IMR-90 (cell line): ENCODE measurements at regions not wholly inside any gene's neighbourhood (a gene's known extent, or its start where the extent isn't known, plus 50 kb on each side); places are given as distances from the start of the nearest gene placed in this dataset.

ENCODE experiments used
- ATAC-seq: fragments of 200-7000 bp; cut with Tn5 transposase; 2 replicates; pipeline ENCODE4 v1.9.1; 2020; ENCODE audit warnings: low read depth, mild to moderate bottlenecking, moderate library complexity
- BruUV-seq: library from RNA; stranded (reverse); fragments of 400-500 nt; replicated peaks from 2 replicates; lab custom pipeline; 2021; lab: Mats Ljungman, UMichigan
- CTCF ChIA-PET: fragments of 300-600 bp; formaldehyde crosslinking; extraction: SDS; loops from one replicate; lab custom pipeline; 2021; ENCODE audit warnings: antibody characterized with exemption; lab: Yijun Ruan, JAX
- POLR2A ChIA-PET: fragments of 300-600 bp; sonication (Branson Sonifier 250); formaldehyde crosslinking; loops from one replicate; lab custom pipeline; 2022; ENCODE audit warnings: antibody characterized with exemption; ENCODE audit not compliant: unreplicated experiment; lab: Charles Lee
- DNase-seq: peaks from one replicate; pipeline ENCODE4 v3.0.0; 2013
- H2AFZ ChIP-seq: replicated peaks from 2 replicates; pipeline ENCODE3; 2013; ENCODE audit warnings: low read length, mild to moderate bottlenecking; ENCODE audit not compliant: poor library complexity
- H2AK5ac ChIP-seq: 2 replicates; pipeline ENCODE4 v1.6.1; 2013; ENCODE audit warnings: low read depth, low read length, inconsistent platforms
- H2AK9ac ChIP-seq: replicated peaks from 2 replicates; pipeline ENCODE3; 2013; ENCODE audit warnings: mild to moderate bottlenecking, low read depth, low read length, moderate library complexity; ENCODE audit not compliant: poor library complexity
- H2BK120ac ChIP-seq: 2 replicates; pipeline ENCODE4 v1.6.1; 2013; ENCODE audit warnings: low read depth, low read length, inconsistent platforms
- H2BK15ac ChIP-seq: 3 replicates; pipeline ENCODE4 v1.6.1; 2013; ENCODE audit warnings: low read depth, low read length, inconsistent platforms
- H2BK20ac ChIP-seq: 2 replicates; pipeline ENCODE4 v1.6.1; 2013; ENCODE audit warnings: low read depth, mild to moderate bottlenecking, inconsistent platforms, low read length, moderate library complexity
- H2BK5ac ChIP-seq: 2 replicates; pipeline ENCODE4 v1.6.1; 2013; ENCODE audit warnings: mild to moderate bottlenecking, low read depth, low read length, inconsistent platforms; ENCODE audit not compliant: poor library complexity, severe bottlenecking
- H3K14ac ChIP-seq: replicated peaks from 2 replicates; pipeline ENCODE4 v1.6.1; 2013; ENCODE audit warnings: low read depth, low read length, inconsistent platforms
- H3K18ac ChIP-seq: 2 replicates; pipeline ENCODE4 v1.6.1; 2013; ENCODE audit warnings: low read depth, low read length, control low read depth
- H3K23ac ChIP-seq: 2 replicates; pipeline ENCODE4 v1.6.1; 2013; ENCODE audit warnings: low read depth, low read length, inconsistent platforms
- H3K27ac ChIP-seq: 2 replicates; pipeline ENCODE4 v1.5.1; 2013; ENCODE audit warnings: mild to moderate bottlenecking, control low read depth, low read length; ENCODE audit not compliant: insufficient read depth
- H3K27me3 ChIP-seq: 2 replicates; pipeline ENCODE4 v1.6.1; 2013; ENCODE audit warnings: low read length; ENCODE audit not compliant: control insufficient read depth, insufficient read depth
- H3K36me3 ChIP-seq: 2 replicates; pipeline ENCODE4 v1.6.1; 2013; ENCODE audit warnings: low read length, mixed read lengths; ENCODE audit not compliant: control insufficient read depth, insufficient read depth
- H3K4ac ChIP-seq: 2 replicates; pipeline ENCODE4 v1.6.1; 2013; ENCODE audit warnings: low read depth, low read length, inconsistent platforms
- H3K4me1 ChIP-seq: 2 replicates; pipeline ENCODE4 v1.6.1; 2013; ENCODE audit warnings: low read length, mixed read lengths; ENCODE audit not compliant: control insufficient read depth, insufficient read depth
- H3K4me2 ChIP-seq: 2 replicates; pipeline ENCODE4 v1.6.1; 2013; ENCODE audit warnings: low read depth, mild to moderate bottlenecking, control low read depth, low read length, moderate library complexity
- H3K4me3 ChIP-seq: 2 replicates; pipeline ENCODE4 v1.5.1; 2013; ENCODE audit warnings: low read depth, mild to moderate bottlenecking, control low read depth, low read length, moderate library complexity; ENCODE audit not compliant: insufficient read depth
- H3K56ac ChIP-seq: 2 replicates; pipeline ENCODE4 v1.6.1; 2013; ENCODE audit warnings: low read length, inconsistent platforms; ENCODE audit not compliant: insufficient read depth; ENCODE audit errors: extremely low read depth
- H3K79me1 ChIP-seq, 2 experiments: 2 replicates each; pipeline ENCODE4 v1.6.1; 2013; ENCODE audit warnings: low read length in 2 of 2, inconsistent platforms in 1 of 2, low read depth in 1 of 2
- H3K9ac ChIP-seq: 2 replicates; pipeline ENCODE4 v1.6.1; 2013; ENCODE audit warnings: low read depth, low read length, control low read depth
- H3K9me1 ChIP-seq: 2 replicates; pipeline ENCODE4 v1.6.1; 2013; ENCODE audit warnings: low read length, inconsistent platforms; ENCODE audit not compliant: insufficient read depth
- H3K9me3 ChIP-seq: 2 replicates; pipeline ENCODE4 v1.6.1; 2013; ENCODE audit warnings: low read length; ENCODE audit not compliant: control insufficient read depth, insufficient read depth
- H4K20me1 ChIP-seq: 2 replicates; pipeline ENCODE4 v1.6.1; 2013; ENCODE audit warnings: low read length, inconsistent platforms; ENCODE audit not compliant: insufficient read depth
- H4K5ac ChIP-seq: 2 replicates; pipeline ENCODE4 v1.6.1; 2013; ENCODE audit warnings: mild to moderate bottlenecking, low read depth, low read length, control low read depth
- H4K8ac ChIP-seq, 2 experiments: 2 replicates each; pipeline ENCODE4 v1.6.1; 2013; ENCODE audit warnings: low read depth in 2 of 2, low read length in 2 of 2, control low read depth in 1 of 2, inconsistent platforms in 1 of 2
- H4K91ac ChIP-seq: 2 replicates; pipeline ENCODE4 v1.6.1; 2013; ENCODE audit warnings: low read depth, low read length, inconsistent platforms; ENCODE audit not compliant: insufficient read depth
- CEBPB ChIP-seq: IDR thresholded peaks from 2 replicates; pipeline ENCODE4 v1.6.1; 2012; ENCODE audit warnings: low read depth, low read length, improper control_type of control experiment
- CTCF ChIP-seq: conservative IDR thresholded peaks from 2 replicates; pipeline ENCODE4 v1.5.1; 2012; ENCODE audit warnings: mild to moderate bottlenecking, low read depth, low read length, improper control_type of control experiment
- ELK1 ChIP-seq: fragments of 150-350 bp; IDR thresholded peaks from 2 replicates; pipeline ENCODE4 v1.6.1; 2016; ENCODE audit warnings: low read depth, mild to moderate bottlenecking, low read length, moderate library complexity, borderline replicate concordance
- FOS ChIP-seq: fragments of 150-350 bp; IDR thresholded peaks from 2 replicates; pipeline ENCODE4 v1.6.1; 2016; ENCODE audit warnings: low read depth, low read length
- MAFK ChIP-seq: IDR thresholded peaks from 2 replicates; pipeline ENCODE4 v1.6.1; 2012; ENCODE audit warnings: low read depth, low read length, improper control_type of control experiment
- NFE2L2 ChIP-seq: fragments of 150-350 bp; IDR thresholded peaks from 2 replicates; pipeline ENCODE4 v1.6.1; 2016; ENCODE audit warnings: low read depth, mild to moderate bottlenecking, low read length
- POLR2A ChIP-seq: IDR thresholded peaks from 2 replicates; pipeline ENCODE4 v1.6.1; 2012; ENCODE audit warnings: mild to moderate bottlenecking, low read depth, low read length
- WGBS, 2 experiments: methylation state at CpG; one replicate each; pipeline versions ENCODE4 v1.1.5 to v1.1.7; 2013; ENCODE audit warnings: missing lambda C conversion rate in 2 of 2; ENCODE audit not compliant: insufficient read length in 1 of 2; ENCODE audit errors: extremely low coverage in 2 of 2; 5-methylcytosine and 5-hydroxymethylcytosine counted together
- dilution Hi-C: fragments of 300-500 bp; cut with HindIII; formaldehyde crosslinking; loops from one replicate; pipeline ENCODE4 v1.14.3; 2018; ENCODE audit warnings: low sequenced_read_pairs; ENCODE audit not compliant: unreplicated experiment
- in situ Hi-C: fragments of 300-500 bp; cut with MboI; formaldehyde crosslinking; loops from 3 replicates; pipeline ENCODE4 v1.14.3; 2019; ENCODE audit warnings: low sequenced_read_pairs, inconsistent platforms, mixed read lengths
- intact Hi-C: fragments of 100-400 bp; cut with micrococcal nuclease; formaldehyde crosslinking; loops from 2 replicates; pipeline ENCODE4 v1.10.0; 2022

- H4K8ac ChIP-seq = no peak overlapping the region
- peaks cover 9% of the 10 kb centered on the region for H3K36me3 ChIP-seq
- DNase-seq = no peak
- in situ Hi-C loops = no loop called here
- no peak overlapping the region for H3K9ac ChIP-seq
- no peak overlapping the region for H3K23ac ChIP-seq
- H2AFZ ChIP-seq = no peak overlapping the region
- H3K56ac ChIP-seq = no peak overlapping the region
- no peak overlapping the region for H2AK9ac ChIP-seq
- no peak overlapping the region for H3K4ac ChIP-seq
- H3K18ac ChIP-seq = no peak overlapping the region
- H3K79me1 ChIP-seq = peaks cover 45 to 52% of the 10 kb centered on the region in 2 experiments
- ATAC-seq = no peak
- H3K9me1 ChIP-seq = peaks cover 10% of the 10 kb centered on the region; the same call in 1 of the 2 replicates
- no peak overlapping the region for H4K5ac ChIP-seq
- no peak overlapping the region for H3K27ac ChIP-seq
- TF ChIP-seq POLR2A (no peak), MAFK (no peak), ELK1 (no peak), CTCF (no peak), FOS (no peak), CEBPB (no peak), NFE2L2 (no peak)
- H3K27me3 ChIP-seq = no peaks in the 10 kb centered on the region
- no peak overlapping the region for H2BK120ac ChIP-seq
- no peaks in the 10 kb centered on the region for H4K20me1 ChIP-seq
- 93% methylated on average over 5 of the region's 10 CpGs; no CpG with 5 or more reads in 1 of the 2 experiments for WGBS, 2 experiments
- no peak overlapping the region for H2BK5ac ChIP-seq
- no peak overlapping the region for H2BK15ac ChIP-seq
- dilution Hi-C loops = no loop called here
- BruUV-seq = no TSS peak
- no peak overlapping the region for H4K91ac ChIP-seq
- intact Hi-C loops = no loop called here
- no peaks in the 10 kb centered on the region for H3K9me3 ChIP-seq
- POLR2A ChIA-PET = no interaction called here
- H3K4me1 ChIP-seq = peaks cover 4% of the 10 kb centered on the region; the same call in 1 of the 2 replicates
- H3K4me3 ChIP-seq = no peak overlapping the region
- no peak overlapping the region for H2AK5ac ChIP-seq
- no peak overlapping the region for H3K14ac ChIP-seq
- no peak overlapping the region for H2BK20ac ChIP-seq
- H3K4me2 ChIP-seq = no peak overlapping the region
- CTCF ChIA-PET = no interaction called here
Observed at GRCh38 chr14:89572596-89573398, 155.8 kb upstream of the FOXN3 start.
